ENCODE measurements at regions not wholly inside any gene's neighbourhood (a gene's known extent, or its start where the extent isn't known, plus 50 kb on each side); places are given as distances from the start of the nearest gene placed in this dataset.
"Not testable (repeated sequence)": the region's sequence is repeated elsewhere in the genome, so short reads cannot be mapped to it uniquely, and the experiment has no call there.

DNA sequence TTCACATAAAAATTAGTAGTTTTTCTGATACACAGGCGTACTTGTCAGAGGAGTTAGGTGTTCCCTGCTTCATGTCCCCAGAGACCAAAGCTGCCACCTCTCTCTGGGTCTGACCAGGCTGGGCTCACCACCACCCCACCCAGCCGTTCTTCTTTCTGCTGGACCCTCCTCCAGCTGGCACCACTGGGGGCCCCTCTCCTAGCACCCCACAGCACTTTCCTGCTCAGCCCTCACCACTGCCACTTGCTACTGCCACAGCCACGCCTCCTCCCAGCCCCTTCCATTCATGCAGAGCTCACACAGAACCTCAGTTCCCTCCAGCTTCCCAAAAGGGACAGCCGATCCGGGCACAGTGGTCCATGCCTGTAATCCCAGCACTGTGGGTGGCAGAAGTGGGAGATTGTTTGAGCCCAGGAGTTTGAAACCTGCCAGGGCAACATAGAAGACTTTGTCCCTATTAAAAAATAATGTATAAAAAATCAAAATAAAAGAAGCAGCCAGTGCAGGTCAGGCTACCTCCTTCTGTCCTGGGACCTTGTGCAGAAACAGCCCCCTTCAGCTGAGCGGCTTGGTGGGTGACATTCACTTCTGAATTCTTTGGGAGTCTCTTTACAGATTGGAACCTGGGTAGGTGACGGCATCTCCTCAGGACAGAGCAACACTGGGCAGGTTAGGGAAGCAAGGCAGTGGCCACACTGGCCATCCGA, 208.3 kb downstream of the TOMM20 start:
- DNase-seq (ENCODE audit: low read depth, low spot score): no peak

DNA sequence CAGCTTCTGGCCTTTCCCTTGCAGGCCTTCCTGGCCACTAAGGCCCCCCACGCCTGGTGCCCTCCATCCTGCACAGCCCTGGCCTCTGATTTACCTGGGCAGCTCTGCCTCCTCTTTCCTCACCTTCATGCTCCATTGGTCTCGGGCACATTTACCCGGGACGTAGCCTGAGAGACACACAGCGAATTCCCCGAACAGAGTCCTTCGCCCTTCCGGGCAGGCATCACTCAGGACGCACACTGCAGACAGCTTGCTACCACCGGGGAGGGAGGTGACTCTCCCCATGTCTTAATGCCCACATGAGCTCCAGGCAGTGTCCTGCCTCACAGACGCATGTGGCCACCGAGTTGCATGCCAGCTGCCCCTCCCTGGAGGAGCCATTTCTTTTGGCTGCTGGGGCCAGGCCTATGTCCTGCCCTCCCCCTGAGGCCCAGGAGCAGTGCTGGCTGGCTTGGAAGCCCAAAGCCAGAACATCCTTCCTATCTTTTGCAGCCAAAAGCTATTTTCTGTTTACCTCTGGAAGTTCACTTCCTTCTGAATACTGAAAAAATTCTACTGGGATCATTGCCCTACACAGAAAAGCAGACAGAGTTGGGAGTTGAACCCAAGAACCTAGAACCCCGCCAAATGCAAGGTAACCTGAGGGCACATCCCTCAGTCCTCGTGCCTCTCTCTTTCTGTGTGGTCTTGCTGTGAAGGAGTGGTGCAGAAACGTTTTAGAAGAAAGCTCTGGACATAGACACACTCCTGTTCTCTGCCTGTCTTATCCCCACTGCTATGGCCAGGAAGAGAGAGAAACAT, 209.5 kb downstream of the TOMM20 start:
- DNase-seq (ENCODE audit: low read depth, low spot score): no peak

DNA sequence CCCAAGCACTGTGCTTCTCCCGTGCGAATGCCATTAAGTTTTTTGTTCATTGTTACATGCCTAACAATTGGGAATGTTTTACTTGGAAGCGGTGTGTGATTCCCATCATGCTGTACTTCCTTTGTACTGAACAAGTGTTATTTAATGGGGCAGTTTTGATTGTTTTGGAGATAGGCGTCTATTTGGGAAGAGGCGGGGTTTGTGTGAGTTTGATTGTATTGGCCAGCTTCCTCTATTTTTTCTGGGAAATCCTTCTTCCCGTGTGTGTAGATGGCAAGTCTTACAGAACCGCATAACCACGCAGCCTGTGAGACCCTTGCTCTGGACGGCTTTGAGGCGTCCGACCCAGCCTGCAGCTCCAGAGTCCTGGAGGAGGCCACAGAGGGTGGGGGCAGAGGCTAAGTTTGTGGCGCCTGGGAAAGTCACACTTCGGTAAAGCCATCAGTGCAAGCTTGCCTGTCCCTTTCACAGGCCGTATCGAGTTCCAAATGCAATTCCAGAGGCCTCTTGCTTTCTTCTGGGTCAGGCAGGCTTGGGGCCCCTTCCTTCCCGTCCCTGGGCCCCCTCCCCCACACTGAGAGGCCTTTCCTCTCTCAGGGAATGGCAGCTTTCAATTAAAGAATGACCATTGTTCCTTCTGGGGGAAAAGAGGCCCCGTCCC, 210.3 kb downstream of the TOMM20 start:
- DNase-seq (ENCODE audit: low read depth, low spot score): peak; percentile 97

DNA sequence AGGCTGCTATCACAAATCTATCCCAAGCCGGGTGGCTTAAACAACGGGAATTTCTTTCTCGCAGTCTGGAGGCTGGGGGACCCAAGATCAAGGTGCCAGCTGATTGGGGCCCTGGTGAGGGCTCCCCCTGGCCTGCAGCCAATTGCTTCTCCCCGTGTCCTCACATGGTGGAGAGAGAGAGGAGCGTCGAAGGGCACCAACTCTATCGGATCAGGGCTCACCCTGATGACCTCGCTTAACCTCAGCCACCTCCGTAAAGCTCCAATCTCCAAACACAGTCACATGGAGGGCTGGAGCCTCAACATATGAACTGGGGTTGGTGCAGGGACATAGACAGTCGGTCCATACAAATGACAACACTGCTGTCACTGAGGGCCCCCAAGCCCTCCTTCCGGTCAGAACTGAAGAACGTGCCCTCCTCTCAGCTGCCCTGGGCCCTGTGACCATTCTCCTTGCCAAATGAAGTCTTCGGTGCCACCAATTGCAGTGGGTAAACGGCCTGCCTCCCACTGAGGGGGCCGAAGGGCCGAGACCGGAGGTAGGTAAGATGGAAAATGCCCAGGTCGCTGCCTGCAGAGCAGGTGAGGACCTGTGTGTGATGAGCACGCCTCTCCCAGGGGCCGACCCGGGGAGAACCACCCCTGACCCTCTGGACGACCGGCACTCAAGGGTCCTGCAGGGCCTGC, 211.0 kb downstream of the TOMM20 start:
- no peak for DNase-seq (ENCODE audit: low read depth, low spot score)

DNA sequence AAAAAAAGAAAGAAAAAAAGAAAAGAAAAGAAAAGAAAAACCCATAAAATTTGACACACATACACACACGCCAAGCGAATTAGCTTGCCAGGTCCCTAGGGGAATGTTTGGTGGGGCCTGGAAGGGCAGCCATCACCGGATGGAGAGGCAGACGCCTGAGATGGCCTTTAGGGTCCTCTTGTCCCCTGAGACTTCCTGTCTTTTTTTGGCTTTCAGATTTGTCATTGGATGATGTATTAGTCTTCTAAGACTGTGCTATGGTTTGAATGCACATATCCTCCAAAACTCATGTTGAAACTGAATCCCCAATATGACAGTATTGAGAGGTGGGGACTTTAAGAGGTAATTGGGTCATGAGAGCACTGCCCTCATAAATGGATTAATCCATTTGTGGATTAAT, 211.8 kb downstream of the TOMM20 start:
- DNase-seq (ENCODE audit: low read depth, low spot score): no peak

DNA sequence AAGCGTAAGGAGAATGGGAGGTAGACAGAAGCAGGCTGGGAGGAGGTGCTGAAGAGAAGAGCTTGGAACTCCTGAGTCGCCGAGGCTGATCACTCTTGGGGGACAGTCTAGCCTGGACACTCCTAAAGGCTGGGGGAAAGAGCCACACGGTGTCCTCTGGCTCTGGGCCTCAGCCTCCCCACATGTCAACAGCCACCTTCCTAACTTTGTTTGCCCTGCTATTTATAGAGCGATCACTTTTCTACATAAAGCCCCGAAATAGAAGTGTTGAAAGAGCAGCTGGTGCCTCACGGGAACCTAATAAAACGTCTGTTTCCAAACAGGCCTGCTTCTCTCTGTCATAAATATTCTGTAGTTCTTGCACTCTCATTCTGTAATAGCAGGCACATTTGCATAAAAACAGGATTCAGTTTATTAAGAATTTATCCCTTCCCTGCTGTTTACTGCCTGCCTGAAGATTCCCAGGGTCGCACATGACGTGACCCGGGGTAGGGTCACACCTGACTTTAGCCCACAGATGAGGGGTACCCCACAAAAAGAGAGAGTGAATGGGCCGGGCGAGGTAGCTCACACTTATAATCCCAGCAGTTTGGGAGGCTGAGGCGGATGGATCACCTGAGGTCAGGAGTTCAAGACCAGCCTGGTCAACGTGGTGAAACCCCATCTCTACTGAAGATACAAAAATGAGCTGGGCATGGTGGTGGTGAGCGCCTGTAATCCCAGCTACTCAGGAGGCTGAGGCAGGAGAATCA, 212.5 kb downstream of the TOMM20 start:
- DNase-seq (ENCODE audit: low read depth, low spot score): no peak

DNA sequence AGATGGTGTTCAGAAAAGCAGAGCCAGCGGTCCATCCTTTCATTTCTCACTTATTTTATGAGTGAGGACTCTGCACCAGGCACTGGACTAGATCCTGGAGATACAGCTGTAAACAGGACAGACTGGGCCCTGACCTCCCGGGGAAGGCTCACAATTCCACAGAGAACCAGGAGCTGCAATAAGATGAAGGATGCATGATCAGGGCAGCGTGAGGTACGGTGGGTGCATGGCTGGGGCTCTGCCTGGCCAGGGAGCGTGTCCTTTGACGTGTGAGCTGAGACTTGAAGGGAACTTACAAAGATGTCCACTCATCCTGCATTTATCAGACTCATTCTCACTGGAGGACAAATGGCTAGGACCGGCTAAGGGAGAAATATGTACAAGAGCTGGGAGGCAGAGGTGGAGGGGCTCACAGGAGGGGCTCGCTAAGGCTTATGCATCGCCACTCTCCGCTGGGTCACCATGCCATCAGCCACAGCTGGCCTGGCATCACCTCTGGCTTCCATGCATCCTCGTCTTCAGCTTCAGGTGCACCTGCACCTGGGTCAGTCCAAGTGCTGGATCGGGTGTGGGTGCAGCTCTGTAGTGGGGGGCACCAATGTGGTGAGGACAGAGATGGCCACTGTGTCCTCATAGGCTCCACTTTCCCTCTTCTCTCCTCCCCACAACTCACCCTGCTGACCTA, 213.9 kb downstream of the TOMM20 start:
- no peak for DNase-seq (ENCODE audit: low read depth, low spot score)

DNA sequence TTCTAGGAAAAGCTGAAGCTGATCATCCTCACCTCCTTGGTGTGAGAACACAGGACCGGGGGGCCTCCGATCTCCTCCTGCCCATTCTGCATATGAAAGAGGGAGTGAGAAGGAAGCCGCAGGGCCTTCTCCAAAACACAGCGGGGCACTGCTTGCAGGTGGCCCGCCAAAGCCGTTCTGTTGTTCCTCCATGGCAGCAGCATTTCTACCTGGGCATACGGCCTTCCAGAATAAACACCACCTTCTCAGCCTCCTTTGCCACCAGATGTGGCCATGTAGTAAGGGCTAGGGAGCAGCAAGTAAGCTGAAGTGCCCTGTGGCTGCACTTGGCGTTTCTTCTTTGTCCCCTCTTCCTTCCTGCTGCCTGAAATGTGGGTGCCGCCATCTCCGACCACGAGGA, 214.9 kb downstream of the TOMM20 start:
- no peak for DNase-seq (ENCODE audit: low read depth, low spot score)

DNA sequence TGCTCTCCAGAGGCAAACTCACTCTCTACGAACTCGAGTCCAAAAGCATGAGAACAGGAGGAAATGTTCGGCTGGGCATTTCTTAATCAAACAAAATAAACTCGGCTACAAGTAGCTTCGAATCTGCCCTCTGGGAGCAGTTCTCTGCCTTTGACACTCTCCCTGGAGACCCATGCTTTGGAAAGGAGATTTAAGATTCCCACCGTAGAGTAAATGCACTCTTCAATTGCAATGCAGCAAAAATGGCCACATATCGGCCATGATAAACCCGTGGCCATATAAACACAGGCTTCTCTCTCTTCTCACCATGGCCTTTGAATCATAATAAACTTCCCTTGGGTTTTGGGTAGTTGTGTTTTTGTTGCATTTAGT, 215.4 kb downstream of the TOMM20 start:
- DNase-seq (ENCODE audit: low read depth, low spot score): no peak

DNA sequence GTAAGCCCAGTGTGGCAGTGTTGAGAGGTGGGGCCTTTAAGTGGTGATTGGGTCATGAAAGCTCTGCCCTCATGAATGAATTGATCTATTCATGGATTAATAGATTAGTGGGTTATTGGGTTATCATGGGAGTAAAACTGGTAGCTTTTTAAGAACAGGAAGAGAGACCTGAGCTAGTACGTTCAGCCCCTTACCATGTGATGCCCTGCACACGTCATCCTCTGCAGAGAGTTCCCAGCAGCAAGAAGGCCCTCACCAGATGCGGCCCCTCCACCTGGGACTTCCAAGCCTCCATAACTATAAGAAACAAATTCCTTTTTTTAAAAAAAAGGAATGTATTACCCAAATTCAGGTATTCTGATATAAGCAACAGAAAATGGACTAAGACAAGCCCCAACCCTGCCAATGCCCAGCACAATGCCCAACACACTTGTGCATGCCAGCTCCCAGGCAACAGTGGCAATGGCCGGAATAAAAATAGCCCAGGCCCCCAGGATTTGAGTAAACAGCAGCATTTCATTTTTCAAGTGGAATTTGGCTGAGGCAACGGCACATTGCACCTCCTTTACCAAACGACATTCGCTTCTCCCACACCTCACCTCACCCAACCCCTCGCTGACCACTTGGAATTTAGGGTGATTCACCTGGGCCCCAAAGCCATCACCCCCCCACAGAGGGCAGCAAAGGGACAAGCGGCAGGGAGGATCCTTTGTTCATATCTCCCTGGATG, 215.9 kb downstream of the TOMM20 start:
- DNase-seq (ENCODE audit: low read depth, low spot score): no peak

DNA sequence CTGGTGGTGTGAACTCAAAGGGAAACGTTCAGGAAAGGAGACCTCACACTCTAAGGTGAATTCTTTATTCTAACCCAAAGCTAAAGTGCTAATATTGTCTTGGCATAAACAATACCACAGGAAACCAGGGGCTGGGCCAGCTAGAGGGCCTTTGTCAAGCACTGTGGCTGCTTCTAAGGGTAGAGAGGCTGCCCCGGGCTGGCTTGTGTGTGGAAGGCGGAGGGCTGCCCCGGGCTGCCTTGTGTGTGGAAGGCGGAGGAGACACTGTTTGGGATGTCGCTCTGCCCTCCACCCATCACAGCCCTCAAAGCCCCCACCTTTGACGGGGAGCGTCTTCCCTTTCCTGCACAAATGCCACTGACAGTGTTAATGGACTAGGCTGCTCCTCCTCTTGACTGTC, 216.8 kb downstream of the TOMM20 start:
- DNase-seq (ENCODE audit: low read depth, low spot score): peak; percentile 53

DNA sequence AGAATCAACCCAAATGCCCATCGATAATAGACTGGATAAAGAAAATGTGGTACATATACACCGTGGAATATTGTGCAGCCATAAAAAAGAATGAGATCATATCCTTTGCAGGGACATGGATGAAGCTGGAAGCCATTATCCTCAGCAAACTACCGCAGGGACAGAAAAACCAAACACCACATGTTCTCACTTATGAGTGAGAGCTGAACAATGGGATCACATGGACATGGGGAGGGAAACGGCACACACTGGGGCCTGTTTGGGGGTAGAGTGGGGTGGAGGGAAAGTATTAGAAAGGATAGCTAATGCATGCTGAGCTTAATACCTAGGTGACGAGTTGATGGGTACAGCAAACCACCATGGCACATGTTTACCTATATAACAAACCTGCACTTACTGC, 217.5 kb downstream of the TOMM20 start:
- DNase-seq (ENCODE audit: low read depth, low spot score): not testable (repeated sequence)

DNA sequence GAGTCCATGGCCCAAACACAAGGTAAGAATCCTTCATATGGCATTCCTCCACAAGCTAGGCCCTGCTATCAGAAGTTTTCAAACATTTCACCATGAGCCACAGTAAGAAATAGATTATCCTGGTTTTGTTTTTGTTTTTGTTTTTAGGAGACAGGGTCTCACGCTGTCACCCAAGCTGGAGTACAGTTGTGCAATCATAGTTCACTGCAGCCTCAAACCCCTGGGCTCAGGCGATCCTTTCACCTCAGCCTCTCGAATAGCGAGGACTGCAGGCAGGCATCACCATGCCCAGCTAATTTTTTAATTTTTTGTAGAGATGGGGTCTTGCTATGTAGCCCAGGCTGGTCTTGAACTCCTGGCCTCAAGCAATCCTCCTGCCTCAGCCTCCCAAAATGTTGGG, 218.8 kb downstream of the TOMM20 start:
- no peak for DNase-seq (ENCODE audit: low read depth, low spot score)

DNA sequence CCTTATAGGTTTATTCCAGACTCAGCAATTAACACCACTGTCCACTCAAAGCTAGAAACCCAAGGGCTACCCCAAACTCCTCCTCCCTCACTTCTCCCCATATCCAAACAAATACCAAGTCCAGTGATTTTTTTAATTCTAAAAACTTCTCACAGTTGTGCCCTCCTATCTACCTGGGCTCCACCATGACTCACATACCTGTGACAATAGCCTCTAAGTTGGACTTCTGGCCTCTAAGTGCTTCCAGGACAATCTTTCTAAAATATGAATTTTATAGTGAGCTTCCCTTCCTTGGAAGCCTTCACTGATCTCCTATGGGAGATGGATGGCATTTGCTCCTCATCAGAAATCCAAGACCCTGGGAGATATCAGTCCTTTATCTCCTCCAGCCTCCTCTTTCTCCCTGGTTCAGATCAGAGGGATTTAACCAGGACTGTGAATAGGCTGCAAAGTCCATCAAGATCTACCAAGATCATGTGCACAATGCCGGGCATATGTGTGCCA, 219.3 kb downstream of the TOMM20 start:
- DNase-seq (ENCODE audit: low read depth, low spot score): no peak

DNA sequence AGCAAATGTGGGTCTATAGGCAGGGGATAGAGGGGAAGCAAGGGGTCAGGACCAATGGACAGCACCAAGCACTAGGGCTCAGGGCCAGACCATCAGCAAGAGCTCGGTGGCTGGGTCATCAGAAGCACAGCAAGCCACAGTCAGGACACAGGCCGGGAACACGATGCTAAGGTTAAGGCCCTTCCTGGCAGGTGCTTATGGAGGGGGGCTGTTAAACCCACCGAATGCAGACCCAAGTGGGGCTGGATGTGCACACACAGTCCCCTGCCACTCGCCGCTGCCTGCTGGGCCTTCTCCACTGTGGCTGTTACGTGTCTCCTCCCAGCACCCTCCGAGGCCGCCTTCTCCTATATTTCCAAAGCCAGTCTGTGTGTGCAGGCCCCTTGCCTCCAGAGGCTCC, 220.1 kb downstream of the TOMM20 start:
- no peak for DNase-seq (ENCODE audit: low read depth, low spot score)

DNA sequence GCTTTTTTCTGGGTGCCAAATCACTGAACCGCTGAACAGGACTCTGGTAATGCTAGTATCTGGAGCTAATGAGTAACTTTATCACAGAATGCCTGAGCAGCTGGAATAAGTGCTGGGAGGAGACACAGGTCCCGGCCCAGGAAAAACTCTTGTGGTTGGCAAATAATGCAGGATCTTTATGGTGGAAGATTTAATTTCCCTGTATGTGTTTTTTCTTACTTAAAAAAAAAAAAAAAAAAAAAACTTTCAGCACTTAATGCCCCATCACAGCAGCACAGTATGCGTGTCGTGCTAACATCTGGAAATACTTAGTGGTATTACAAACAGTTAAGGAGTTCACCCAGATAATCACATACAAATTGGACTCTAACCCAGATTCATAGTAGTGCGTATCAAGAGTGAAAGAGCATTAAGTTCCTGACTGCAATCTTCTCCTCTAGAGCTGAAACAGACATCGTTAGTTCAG, 220.7 kb downstream of the TOMM20 start:
- DNase-seq (ENCODE audit: low read depth, low spot score): no peak

DNA sequence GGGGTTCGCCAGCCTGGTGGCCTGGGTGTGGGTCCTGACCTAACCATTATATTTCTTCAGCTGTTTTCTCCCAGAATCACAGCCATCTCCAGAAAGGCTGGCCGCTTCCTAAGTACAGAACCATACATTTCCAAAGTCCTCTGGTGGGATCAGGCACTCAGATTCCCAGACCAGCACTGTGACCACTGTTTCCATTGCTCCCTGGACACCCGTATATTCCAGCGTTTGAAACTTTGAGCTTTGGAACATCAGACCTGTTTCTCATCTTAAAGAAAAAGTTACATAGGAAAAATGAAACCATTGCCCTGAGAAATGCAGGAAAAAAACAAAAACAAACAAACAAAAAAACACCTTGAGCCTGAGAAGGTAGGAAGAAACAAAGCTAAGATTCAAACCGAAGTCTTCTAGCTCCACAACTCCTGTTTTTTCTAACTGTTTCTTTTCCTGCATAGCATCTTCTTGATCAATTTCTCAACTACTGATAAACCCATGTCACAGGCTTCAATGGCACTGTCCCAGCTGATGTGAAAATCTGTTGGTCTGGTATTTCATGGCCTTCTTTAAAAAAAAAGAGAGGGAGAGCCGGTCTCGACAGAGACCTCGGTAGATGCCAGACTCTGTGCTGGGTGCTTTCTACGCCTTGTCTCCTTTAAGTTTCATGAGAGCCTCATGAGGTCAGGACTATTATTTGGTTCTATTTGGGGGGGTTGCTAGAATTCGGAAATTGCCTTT, 221.3 kb downstream of the TOMM20 start:
- DNase-seq (ENCODE audit: low read depth, low spot score): no peak

DNA sequence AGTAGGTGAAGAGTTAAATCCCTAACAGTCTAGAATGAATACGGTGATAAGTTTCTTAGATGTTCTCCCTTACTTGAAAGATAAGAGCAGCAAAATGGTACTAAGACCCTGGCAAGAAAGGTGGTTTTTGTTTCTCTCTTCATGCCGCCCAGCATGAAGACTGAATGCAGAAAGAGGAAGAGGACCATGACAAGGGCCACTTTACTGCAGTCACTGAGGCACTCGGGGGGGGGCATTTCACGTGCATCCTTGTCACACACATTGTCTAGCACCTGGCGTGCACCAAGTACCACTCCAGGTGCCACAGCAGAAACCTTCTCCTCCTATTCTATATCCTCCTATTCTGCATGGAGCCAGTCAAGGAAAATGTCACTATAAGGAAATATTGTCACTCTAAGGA, 222.0 kb downstream of the TOMM20 start:
- DNase-seq (ENCODE audit: low read depth, low spot score): no peak

All from pulmonary artery endothelial cell (primary cell).